Mucosa of descending colon (tissue), 3 donors: ENCODE measurements at regions not wholly inside any gene's neighbourhood (a gene's known extent, or its start where the extent isn't known, plus 50 kb on each side); places are given as distances from the start of the nearest gene placed in this dataset.

Experiments
- ATAC-seq: fragments of 200-7000 bp; cut with Tn5 transposase; one replicate; pipeline ENCODE4 v1.9.1; 2020; ENCODE audit warnings: mild to moderate bottlenecking, moderate library complexity
- DNase-seq, 3 donors: peaks; one replicate each; pipeline ENCODE4 v3.0.0-alpha.2; 2020
- H3K36me3 ChIP-seq: fragments of 200-600 bp; one replicate; pipeline ENCODE4 v1.8.0; 2021; ENCODE audit warnings: low read depth, mild to moderate bottlenecking
- H3K4me1 ChIP-seq: fragments of 200-600 bp; one replicate; pipeline ENCODE4 v1.8.0; 2021; ENCODE audit warnings: low read depth, mild to moderate bottlenecking
- H3K4me3 ChIP-seq: fragments of 200-600 bp; one replicate; pipeline ENCODE4 v1.8.0; 2021; ENCODE audit warnings: mild to moderate bottlenecking
- H3K9me3 ChIP-seq: fragments of 200-600 bp; one replicate; pipeline ENCODE4 v1.8.0; 2021; ENCODE audit warnings: mild to moderate bottlenecking
- intact Hi-C, 2 donors: fragments of 100-400 bp; cut with DNase I in 1 of 2; cut with micrococcal nuclease in 1 of 2; formaldehyde crosslinking; loops; one replicate each; pipeline versions ENCODE4 v1.11.0 to v1.11.1; 2022; cut with DNase I, micrococcal nuclease
- TF ChIP-seq, protein P1 (sequence below): fragments of 200-600 bp; IDR thresholded peaks from one replicate; pipeline ENCODE4 v1.8.0; 2022; ENCODE audit warnings: antibody characterized with exemption, mild to moderate bottlenecking
- donor health status: DM: no; HTN: no; CAD: no; lungs with moderate emphysema.
- donor health status: DM: no; HTN: no; CAD: no.
- donor health status: DM: no; HTN: yes; CAD: no.

DNA sequence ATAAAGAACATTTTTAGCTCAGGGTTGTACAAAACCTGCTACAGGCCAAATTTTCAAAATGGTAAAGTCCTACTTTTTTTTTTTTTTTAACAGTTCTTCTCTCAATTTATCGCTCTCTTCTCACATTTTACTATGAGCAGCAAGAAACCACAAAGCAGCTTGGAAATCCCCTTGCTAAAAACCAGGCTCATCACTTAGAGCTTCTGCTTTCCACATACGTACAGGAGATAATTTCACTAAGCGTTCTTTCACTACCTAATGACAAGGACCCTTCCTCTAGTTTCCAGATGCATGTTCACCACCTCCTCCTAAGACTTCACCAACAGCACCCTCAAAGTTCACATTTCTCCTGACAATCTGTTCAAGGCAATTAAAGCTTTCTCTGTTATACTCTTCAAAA is 294.9 kb upstream of the CYRIA start:
- H3K9me3 ChIP-seq = no peaks in the 10 kb centered on the region
- ATAC-seq (no peak), DNase-seq (no peak)
- H3K36me3 ChIP-seq = no peaks in the 10 kb centered on the region
- TF ChIP-seq, protein P1, sequence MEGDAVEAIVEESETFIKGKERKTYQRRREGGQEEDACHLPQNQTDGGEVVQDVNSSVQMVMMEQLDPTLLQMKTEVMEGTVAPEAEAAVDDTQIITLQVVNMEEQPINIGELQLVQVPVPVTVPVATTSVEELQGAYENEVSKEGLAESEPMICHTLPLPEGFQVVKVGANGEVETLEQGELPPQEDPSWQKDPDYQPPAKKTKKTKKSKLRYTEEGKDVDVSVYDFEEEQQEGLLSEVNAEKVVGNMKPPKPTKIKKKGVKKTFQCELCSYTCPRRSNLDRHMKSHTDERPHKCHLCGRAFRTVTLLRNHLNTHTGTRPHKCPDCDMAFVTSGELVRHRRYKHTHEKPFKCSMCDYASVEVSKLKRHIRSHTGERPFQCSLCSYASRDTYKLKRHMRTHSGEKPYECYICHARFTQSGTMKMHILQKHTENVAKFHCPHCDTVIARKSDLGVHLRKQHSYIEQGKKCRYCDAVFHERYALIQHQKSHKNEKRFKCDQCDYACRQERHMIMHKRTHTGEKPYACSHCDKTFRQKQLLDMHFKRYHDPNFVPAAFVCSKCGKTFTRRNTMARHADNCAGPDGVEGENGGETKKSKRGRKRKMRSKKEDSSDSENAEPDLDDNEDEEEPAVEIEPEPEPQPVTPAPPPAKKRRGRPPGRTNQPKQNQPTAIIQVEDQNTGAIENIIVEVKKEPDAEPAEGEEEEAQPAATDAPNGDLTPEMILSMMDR = no peak
- no peak overlapping the region for H3K4me3 ChIP-seq
- intact Hi-C loops = no loop called here
- H3K4me1 ChIP-seq = no peaks in the 10 kb centered on the region

GRCh38 chr2:16958266-16958665 is 292.6 kb upstream of the CYRIA start:
- no peaks in the 10 kb centered on the region for H3K4me1 ChIP-seq
- DNase-seq (no peak), ATAC-seq (no peak)

DNA sequence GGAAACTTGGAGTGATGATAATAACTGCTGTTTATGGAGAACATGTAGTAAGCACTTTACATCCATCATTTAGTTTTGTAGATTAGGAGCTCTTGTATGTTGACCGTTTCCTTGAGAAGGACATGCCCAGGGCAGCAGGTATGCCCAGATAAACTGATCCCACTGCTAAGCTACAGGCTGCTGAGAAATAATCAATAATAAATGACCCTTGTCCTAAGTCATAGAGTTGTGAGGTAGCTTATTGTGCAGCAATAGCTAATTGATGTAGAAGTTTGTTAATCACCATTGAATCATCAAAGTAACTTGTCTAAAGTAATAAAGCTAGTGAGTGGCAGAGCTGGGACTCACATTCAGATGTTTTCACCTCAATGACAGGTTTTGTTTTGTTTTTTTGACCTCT is 287.2 kb upstream of the CYRIA start:
- Histone ChIP-seq H3K9me3 (no peaks in the 10 kb centered on the region), H3K4me3 (no peak overlapping the region), H3K4me1 (no peaks in the 10 kb centered on the region), H3K36me3 (no peaks in the 10 kb centered on the region)
- ATAC-seq (no peak), DNase-seq (no peak)
- TF ChIP-seq, protein P1 = no peak
- intact Hi-C loops = no loop called here

More at GRCh38 chr2:16958266-16958665, 292.6 kb upstream of the CYRIA start:
- H3K9me3 ChIP-seq = no peaks in the 10 kb centered on the region
- H3K36me3 ChIP-seq = no peaks in the 10 kb centered on the region
- H3K4me3 ChIP-seq = no peak overlapping the region
- intact Hi-C loops = no loop called here
- TF ChIP-seq, protein P1 = no peak

- no peak overlapping the region for H3K4me3 ChIP-seq
- intact Hi-C loops = no loop called here
- H3K4me1 ChIP-seq = no peaks in the 10 kb centered on the region
- H3K9me3 ChIP-seq = no peaks in the 10 kb centered on the region
- DNase-seq (no peak), ATAC-seq (no peak)
- TF ChIP-seq, protein P1 = no peak
- no peaks in the 10 kb centered on the region for H3K36me3 ChIP-seq
These were observed 286.7 kb upstream of the CYRIA start for GRCh38 chr2:16952368-16952767.

DNA sequence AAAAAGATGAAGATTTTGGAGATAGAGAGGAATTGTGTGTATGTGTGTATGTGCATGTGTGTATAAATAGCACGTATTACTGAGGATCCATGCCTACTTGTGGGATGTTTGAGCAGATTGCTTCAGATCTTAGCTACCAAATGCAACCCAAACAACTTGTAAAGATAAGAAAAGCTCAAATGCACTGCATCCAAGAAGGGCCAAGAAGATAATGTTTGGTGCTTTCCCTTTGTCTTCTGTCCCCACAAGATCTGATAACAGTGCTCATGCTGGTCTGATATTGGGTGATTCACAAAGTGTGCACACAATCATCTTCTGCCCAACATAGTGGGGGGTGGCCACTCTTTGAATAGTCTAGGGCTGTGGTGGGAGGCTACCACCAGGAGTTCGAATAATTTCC is 284.8 kb upstream of the CYRIA start:
- TF ChIP-seq, protein P1 = no peak
- Histone ChIP-seq H3K4me3 (no peak overlapping the region), H3K9me3 (no peaks in the 10 kb centered on the region), H3K36me3 (no peaks in the 10 kb centered on the region), H3K4me1 (no peaks in the 10 kb centered on the region)
- ATAC-seq (no peak), DNase-seq (no peak)
- intact Hi-C loops = no loop called here

- H3K4me3 ChIP-seq = no peak overlapping the region
- H3K4me1 ChIP-seq = no peaks in the 10 kb centered on the region
- H3K9me3 ChIP-seq = no peaks in the 10 kb centered on the region
- no peaks in the 10 kb centered on the region for H3K36me3 ChIP-seq
- intact Hi-C loops = no loop called here
- TF ChIP-seq, protein P1 = no peak
- ATAC-seq = no peak
- DNase-seq = no peak
These were observed 283.1 kb upstream of the CYRIA start for GRCh38 chr2:16948710-16949109.
